Smooth muscle cell (in vitro differentiated cells): ENCODE measurements at regions not wholly inside any gene's neighbourhood (a gene's known extent, or its start where the extent isn't known, plus 50 kb on each side); places are given as distances from the start of the nearest gene placed in this dataset.

Experiments
- DNase-seq: peaks from one replicate; lab custom pipeline; 2025; ENCODE audit not compliant: unreplicated experiment; lab: John Stamatoyannopoulos, UW
- H2AFZ ChIP-seq: fragments of 200-600 bp; sonication (generic); 2 replicates; pipeline ENCODE4 v1.6.0; 2016; ENCODE audit warnings: antibody characterized with exemption, low read depth, mild to moderate bottlenecking
- H3F3A ChIP-seq: fragments of 200-600 bp; sonication (generic); 2 replicates; pipeline ENCODE4 v1.6.0; 2017; ENCODE audit warnings: antibody characterized with exemption, low read depth
- H3K27ac ChIP-seq: fragments of 200-600 bp; sonication (generic); 2 replicates; pipeline ENCODE4 v1.5.1; 2016; ENCODE audit warnings: low read depth, mild to moderate bottlenecking
- H3K27me3 ChIP-seq: fragments of 200-600 bp; sonication (generic); 2 replicates; pipeline ENCODE4 v1.6.1; 2016; ENCODE audit warnings: low read depth, mild to moderate bottlenecking
- H3K36me3 ChIP-seq: fragments of 200-600 bp; sonication (generic); 2 replicates; pipeline ENCODE4 v1.5.1; 2016; ENCODE audit warnings: low read depth
- H3K4me1 ChIP-seq: fragments of 200-600 bp; sonication (generic); 2 replicates; pipeline ENCODE4 v1.5.1; 2016; ENCODE audit warnings: low read depth
- H3K4me2 ChIP-seq: fragments of 200-600 bp; sonication (generic); 2 replicates; pipeline ENCODE4 v1.6.0; 2016; ENCODE audit warnings: mild to moderate bottlenecking
- H3K4me3 ChIP-seq: fragments of 200-600 bp; sonication (generic); 2 replicates; pipeline ENCODE4 v1.5.1; 2016; ENCODE audit warnings: mild to moderate bottlenecking
- H3K79me2 ChIP-seq: fragments of 200-600 bp; sonication (generic); 2 replicates; pipeline ENCODE4 v1.6.0; 2016; ENCODE audit warnings: low read depth, mild to moderate bottlenecking
- H3K9ac ChIP-seq: fragments of 200-600 bp; sonication (generic); 2 replicates; pipeline ENCODE4 v1.6.0; 2016; ENCODE audit warnings: low read depth
- H3K9me3 ChIP-seq: fragments of 200-600 bp; sonication (generic); replicated peaks from 2 replicates; pipeline ENCODE4 v1.5.1; 2016; ENCODE audit warnings: low read depth
- H4K20me1 ChIP-seq: fragments of 200-600 bp; sonication (generic); 2 replicates; pipeline ENCODE4 v1.6.0; 2016; ENCODE audit warnings: low read depth
- WGBS: methylation state at CpG from one replicate; pipeline ENCODE4 v1.1.7; 2016; ENCODE audit warnings: low lambda C conversion rate; 5-methylcytosine and 5-hydroxymethylcytosine counted together
- TF ChIP-seq, protein P1 (sequence below): fragments of 200-600 bp; sonication (generic); IDR thresholded peaks from 2 replicates; pipeline ENCODE4 v1.5.1; 2017; ENCODE audit warnings: borderline replicate concordance, mild to moderate bottlenecking, antibody characterized with exemption; ENCODE audit not compliant: insufficient read depth, poor library complexity, severe bottlenecking

- DNase-seq: no peak
- Histone ChIP-seq H2AFZ (no peak overlapping the region), H3K79me2 (no peaks in the 10 kb centered on the region), H3K4me2 (no peak overlapping the region), H3K9ac (no peak overlapping the region), H3K27me3 (no peaks in the 10 kb centered on the region), H4K20me1 (no peaks in the 10 kb centered on the region), H3K36me3 (no peaks in the 10 kb centered on the region), H3K4me3 (no peak overlapping the region), H3K27ac (no peak overlapping the region), H3K9me3 (no peaks in the 10 kb centered on the region), H3F3A (no peaks in the 10 kb centered on the region), H3K4me1 (no peaks in the 10 kb centered on the region)
- TF ChIP-seq, protein P1, sequence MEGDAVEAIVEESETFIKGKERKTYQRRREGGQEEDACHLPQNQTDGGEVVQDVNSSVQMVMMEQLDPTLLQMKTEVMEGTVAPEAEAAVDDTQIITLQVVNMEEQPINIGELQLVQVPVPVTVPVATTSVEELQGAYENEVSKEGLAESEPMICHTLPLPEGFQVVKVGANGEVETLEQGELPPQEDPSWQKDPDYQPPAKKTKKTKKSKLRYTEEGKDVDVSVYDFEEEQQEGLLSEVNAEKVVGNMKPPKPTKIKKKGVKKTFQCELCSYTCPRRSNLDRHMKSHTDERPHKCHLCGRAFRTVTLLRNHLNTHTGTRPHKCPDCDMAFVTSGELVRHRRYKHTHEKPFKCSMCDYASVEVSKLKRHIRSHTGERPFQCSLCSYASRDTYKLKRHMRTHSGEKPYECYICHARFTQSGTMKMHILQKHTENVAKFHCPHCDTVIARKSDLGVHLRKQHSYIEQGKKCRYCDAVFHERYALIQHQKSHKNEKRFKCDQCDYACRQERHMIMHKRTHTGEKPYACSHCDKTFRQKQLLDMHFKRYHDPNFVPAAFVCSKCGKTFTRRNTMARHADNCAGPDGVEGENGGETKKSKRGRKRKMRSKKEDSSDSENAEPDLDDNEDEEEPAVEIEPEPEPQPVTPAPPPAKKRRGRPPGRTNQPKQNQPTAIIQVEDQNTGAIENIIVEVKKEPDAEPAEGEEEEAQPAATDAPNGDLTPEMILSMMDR: no peak
- WGBS: 80% methylated on average over 4 of the region's 4 CpGs
Measured at GRCh38 chr18:1463981-1464380, 559.3 kb downstream of the ADCYAP1 start.

DNA sequence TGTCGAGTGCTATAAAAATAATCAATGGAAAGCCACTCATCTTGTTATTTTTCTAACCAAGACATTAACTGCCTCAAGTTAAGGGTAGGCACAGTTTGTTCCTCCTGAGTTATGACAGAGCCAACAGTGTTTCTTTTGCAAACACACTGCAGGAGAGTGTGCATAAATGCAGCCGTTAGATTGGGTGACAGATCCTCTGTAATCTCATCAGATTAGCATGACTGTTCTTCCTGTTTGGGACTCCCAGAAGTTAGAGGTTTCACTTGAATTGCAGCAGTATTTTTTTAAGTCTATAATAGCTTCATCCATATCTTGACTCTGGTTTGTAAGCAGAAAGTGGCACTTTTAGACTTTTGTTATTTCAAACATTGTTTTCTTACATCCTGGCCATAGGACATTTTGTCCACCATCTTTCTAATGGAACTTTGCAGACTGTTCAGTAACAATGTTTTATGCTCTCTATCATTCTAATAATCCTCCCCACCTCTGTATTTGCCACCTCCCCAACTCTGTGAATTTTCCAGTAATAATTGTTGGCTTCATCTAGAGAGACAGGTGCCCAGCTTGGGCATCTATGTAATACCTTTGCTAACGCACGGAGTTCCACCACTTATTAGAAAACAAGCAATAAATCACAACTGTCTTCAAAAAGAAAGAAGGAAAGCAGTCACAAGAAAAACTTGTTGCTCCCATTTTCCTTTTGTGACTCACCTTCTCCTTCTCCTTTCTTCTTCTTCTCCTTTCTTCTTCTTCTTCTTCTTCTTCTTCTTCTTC lies 560.0 kb downstream of the ADCYAP1 start:
- no peak for DNase-seq
- Histone ChIP-seq H3K4me2 (no peak overlapping the region), H3K4me3 (no peak overlapping the region), H3F3A (no peaks in the 10 kb centered on the region), H2AFZ (no peak overlapping the region), H3K36me3 (no peaks in the 10 kb centered on the region), H3K4me1 (no peaks in the 10 kb centered on the region), H3K9me3 (no peaks in the 10 kb centered on the region), H3K9ac (no peak overlapping the region), H3K79me2 (no peaks in the 10 kb centered on the region), H3K27ac (no peak overlapping the region), H4K20me1 (no peaks in the 10 kb centered on the region), H3K27me3 (no peaks in the 10 kb centered on the region)
- TF ChIP-seq, protein P1: no peak
- 72% methylated on average over 4 of the region's 4 CpGs for WGBS

DNA sequence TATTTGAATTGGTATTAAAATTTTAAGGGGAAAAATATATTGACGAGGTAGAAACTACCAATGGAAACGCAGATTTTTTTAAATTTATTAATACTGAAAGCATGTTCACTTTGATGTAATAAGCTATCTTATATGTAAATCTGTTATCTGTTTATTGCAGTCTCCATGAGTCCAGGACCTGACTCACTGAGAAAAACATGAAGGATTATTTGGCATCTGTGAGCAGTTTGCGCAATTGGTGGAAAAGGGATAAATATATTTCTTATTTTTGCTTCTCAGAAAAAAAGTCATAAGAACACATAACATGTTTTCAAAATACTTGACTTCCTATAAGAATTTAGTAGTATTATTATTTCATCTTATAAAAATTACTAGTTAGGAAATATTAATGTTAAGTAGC lies 561.4 kb downstream of the ADCYAP1 start:
- Histone ChIP-seq H3K9me3 (no peaks in the 10 kb centered on the region), H3K4me3 (no peak overlapping the region), H4K20me1 (no peaks in the 10 kb centered on the region), H3F3A (no peaks in the 10 kb centered on the region), H2AFZ (no peak overlapping the region), H3K79me2 (no peaks in the 10 kb centered on the region), H3K36me3 (no peaks in the 10 kb centered on the region), H3K27me3 (no peaks in the 10 kb centered on the region), H3K4me2 (no peak overlapping the region), H3K27ac (no peak overlapping the region), H3K9ac (no peak overlapping the region), H3K4me1 (no peaks in the 10 kb centered on the region)
- DNase-seq: no peak
- TF ChIP-seq, protein P1: no peak
- WGBS: 94% methylated on average over 3 of the region's 3 CpGs

DNA sequence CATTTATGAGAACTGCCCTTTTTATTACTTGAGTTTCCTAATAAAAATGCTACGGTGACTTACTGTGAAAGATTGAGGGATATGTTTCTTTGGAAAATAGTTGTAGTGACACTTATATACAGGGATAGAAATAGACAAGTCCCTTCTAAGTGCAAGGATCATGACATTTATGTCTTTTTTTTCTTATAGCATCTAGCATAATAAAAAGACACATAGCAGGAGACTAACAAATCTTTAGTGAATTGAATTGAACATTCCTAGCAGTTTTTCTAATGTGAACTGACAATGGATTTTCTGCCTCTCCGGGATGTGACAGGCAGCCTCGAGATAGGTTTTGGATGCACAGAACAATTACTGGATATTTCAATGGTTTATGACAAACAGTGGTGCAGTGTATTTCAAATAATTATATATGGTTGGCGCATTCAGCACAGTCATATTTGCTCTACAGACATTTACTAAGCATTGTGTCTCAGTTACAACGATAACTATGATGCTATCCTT lies 562.8 kb downstream of the ADCYAP1 start:
- no peak overlapping the region for H3K27ac ChIP-seq
- H4K20me1 ChIP-seq: no peaks in the 10 kb centered on the region
- no peak overlapping the region for H3K4me3 ChIP-seq
- H3K4me1 ChIP-seq: no peaks in the 10 kb centered on the region
- TF ChIP-seq, protein P1: no peak
- H2AFZ ChIP-seq: no peak overlapping the region
- WGBS: 81% methylated on average over 5 of the region's 5 CpGs
- no peak overlapping the region for H3K9ac ChIP-seq
- no peaks in the 10 kb centered on the region for H3K27me3 ChIP-seq
- H3K4me2 ChIP-seq: no peak overlapping the region
- H3K9me3 ChIP-seq: no peaks in the 10 kb centered on the region
- H3K79me2 ChIP-seq: no peaks in the 10 kb centered on the region
- no peaks in the 10 kb centered on the region for H3K36me3 ChIP-seq
- H3F3A ChIP-seq: no peaks in the 10 kb centered on the region
- DNase-seq: no peak
